ENCODE measurements at regions not wholly inside any gene's neighbourhood (a gene's known extent, or its start where the extent isn't known, plus 50 kb on each side); places are given as distances from the start of the nearest gene placed in this dataset.

GRCh38 chr4:64889906-64890610 is 480.8 kb upstream of the TECRL start:
- no peak for DNase-seq (ENCODE audit: low read depth in 1 of 2, low spot score in 2 of 2)
- Histone ChIP-seq H3K4me3 (no peak overlapping the region), H3K4me1 (replicated peaks) (no peaks in the 10 kb centered on the region), H3K27ac (no peak overlapping the region), H3K27me3 (replicated peaks) (no peaks in the 10 kb centered on the region), H3K9me3 (replicated peaks) (no peaks in the 10 kb centered on the region), H3K36me3 (no peaks in the 10 kb centered on the region)

GRCh38 chr4:64883087-64883807 is 474.0 kb upstream of the TECRL start:
- Histone ChIP-seq H3K4me3 (no peak overlapping the region), H3K27ac (no peak overlapping the region), H3K9me3 (replicated peaks) (no peaks in the 10 kb centered on the region), H3K27me3 (replicated peaks) (no peaks in the 10 kb centered on the region), H3K36me3 (no peaks in the 10 kb centered on the region), H3K4me1 (replicated peaks) (no peaks in the 10 kb centered on the region)
- no peak for DNase-seq (ENCODE audit: low read depth in 1 of 2, low spot score in 2 of 2)

- Histone ChIP-seq H3K27me3 (replicated peaks) (no peaks in the 10 kb centered on the region), H3K9me3 (replicated peaks) (no peaks in the 10 kb centered on the region), H3K36me3 (no peaks in the 10 kb centered on the region), H3K4me3 (no peak overlapping the region), H3K4me1 (replicated peaks) (no peaks in the 10 kb centered on the region), H3K27ac (no peak overlapping the region)
- no peak for DNase-seq (ENCODE audit: low read depth in 1 of 2, low spot score in 2 of 2)
Measured at GRCh38 chr4:64882311-64883086, 473.2 kb upstream of the TECRL start.

GRCh38 chr4:64880557-64880956 is 471.3 kb upstream of the TECRL start:
- Histone ChIP-seq H3K27me3 (replicated peaks) (no peaks in the 10 kb centered on the region), H3K27ac (no peak overlapping the region), H3K9me3 (replicated peaks) (no peaks in the 10 kb centered on the region), H3K4me3 (no peak overlapping the region), H3K4me1 (replicated peaks) (no peaks in the 10 kb centered on the region), H3K36me3 (no peaks in the 10 kb centered on the region)
- DNase-seq (ENCODE audit: low read depth in 1 of 2, low spot score in 2 of 2): no peak

GRCh38 chr4:64876021-64876420 is 466.8 kb upstream of the TECRL start:
- no peak overlapping the region for H3K27ac ChIP-seq
- H3K27me3 ChIP-seq (replicated peaks): no peaks in the 10 kb centered on the region
- H3K9me3 ChIP-seq (replicated peaks): no peaks in the 10 kb centered on the region
- no peak for DNase-seq (ENCODE audit: low read depth in 1 of 2, low spot score in 2 of 2)
- no peak overlapping the region for H3K4me3 ChIP-seq
- no peaks in the 10 kb centered on the region for H3K4me1 ChIP-seq (replicated peaks)
- no peaks in the 10 kb centered on the region for H3K36me3 ChIP-seq

GRCh38 chr4:64870558-64870957 is 461.3 kb upstream of the TECRL start:
- Histone ChIP-seq H3K27me3 (replicated peaks) (no peaks in the 10 kb centered on the region), H3K4me3 (no peak overlapping the region), H3K36me3 (no peaks in the 10 kb centered on the region), H3K27ac (no peak overlapping the region), H3K4me1 (replicated peaks) (no peaks in the 10 kb centered on the region), H3K9me3 (replicated peaks) (no peaks in the 10 kb centered on the region)
- no peak for DNase-seq (ENCODE audit: low read depth in 1 of 2, low spot score in 2 of 2)

GRCh38 chr4:64857815-64858214 is 448.6 kb upstream of the TECRL start:
- no peak overlapping the region for H3K27ac ChIP-seq
- no peaks in the 10 kb centered on the region for H3K4me1 ChIP-seq (replicated peaks)
- DNase-seq (ENCODE audit: low read depth in 1 of 2, low spot score in 2 of 2): no peak
- no peak overlapping the region for H3K4me3 ChIP-seq
- H3K36me3 ChIP-seq: no peaks in the 10 kb centered on the region
- H3K9me3 ChIP-seq (replicated peaks): no peaks in the 10 kb centered on the region
- no peaks in the 10 kb centered on the region for H3K27me3 ChIP-seq (replicated peaks)

GRCh38 chr4:64857198-64857597 is 447.9 kb upstream of the TECRL start:
- no peaks in the 10 kb centered on the region for H3K4me1 ChIP-seq (replicated peaks)
- H3K36me3 ChIP-seq: no peaks in the 10 kb centered on the region
- H3K9me3 ChIP-seq (replicated peaks): no peaks in the 10 kb centered on the region
- H3K27ac ChIP-seq: no peak overlapping the region
- DNase-seq (ENCODE audit: low read depth in 1 of 2, low spot score in 2 of 2): no peak
- no peaks in the 10 kb centered on the region for H3K27me3 ChIP-seq (replicated peaks)
- H3K4me3 ChIP-seq: no peak overlapping the region

GRCh38 chr4:64846417-64846816 is 437.2 kb upstream of the TECRL start:
- Histone ChIP-seq H3K27ac (no peak overlapping the region), H3K36me3 (no peaks in the 10 kb centered on the region), H3K27me3 (replicated peaks) (no peaks in the 10 kb centered on the region), H3K4me3 (no peak overlapping the region), H3K4me1 (replicated peaks) (no peaks in the 10 kb centered on the region), H3K9me3 (replicated peaks) (no peaks in the 10 kb centered on the region)
- DNase-seq (ENCODE audit: low read depth in 1 of 2, low spot score in 2 of 2): no peak

GRCh38 chr4:64829749-64830148 is 420.5 kb upstream of the TECRL start:
- Histone ChIP-seq H3K36me3 (no peaks in the 10 kb centered on the region), H3K9me3 (replicated peaks) (no peaks in the 10 kb centered on the region), H3K4me1 (replicated peaks) (no peaks in the 10 kb centered on the region), H3K27ac (no peak overlapping the region), H3K27me3 (replicated peaks) (no peaks in the 10 kb centered on the region), H3K4me3 (no peak overlapping the region)
- DNase-seq (ENCODE audit: low read depth in 1 of 2, low spot score in 2 of 2): no peak

- no peak overlapping the region for H3K27ac ChIP-seq
- no peaks in the 10 kb centered on the region for H3K36me3 ChIP-seq
- H3K9me3 ChIP-seq (replicated peaks): no peaks in the 10 kb centered on the region
- no peak overlapping the region for H3K4me3 ChIP-seq
- DNase-seq (ENCODE audit: low read depth in 1 of 2, low spot score in 2 of 2): no peak
- no peaks in the 10 kb centered on the region for H3K27me3 ChIP-seq (replicated peaks)
- no peaks in the 10 kb centered on the region for H3K4me1 ChIP-seq (replicated peaks)
Measured at GRCh38 chr4:64824591-64824990, 415.3 kb upstream of the TECRL start.

- DNase-seq (ENCODE audit: low read depth in 1 of 2, low spot score in 2 of 2): no peak
- no peak overlapping the region for H3K4me3 ChIP-seq
- H3K27ac ChIP-seq: no peak overlapping the region
- H3K4me1 ChIP-seq (replicated peaks): no peaks in the 10 kb centered on the region
- H3K9me3 ChIP-seq (replicated peaks): no peaks in the 10 kb centered on the region
- no peaks in the 10 kb centered on the region for H3K36me3 ChIP-seq
- H3K27me3 ChIP-seq (replicated peaks): no peaks in the 10 kb centered on the region
Measured at GRCh38 chr4:64822405-64822804, 413.2 kb upstream of the TECRL start.

- Histone ChIP-seq H3K27ac (no peak overlapping the region), H3K4me1 (replicated peaks) (no peaks in the 10 kb centered on the region), H3K4me3 (no peak overlapping the region), H3K36me3 (no peaks in the 10 kb centered on the region), H3K27me3 (replicated peaks) (no peaks in the 10 kb centered on the region), H3K9me3 (replicated peaks) (no peaks in the 10 kb centered on the region)
- DNase-seq (ENCODE audit: low read depth in 1 of 2, low spot score in 2 of 2): no peak
Measured at GRCh38 chr4:64821219-64821976, 412.1 kb upstream of the TECRL start.
